ENCODE measurements at regions not wholly inside any gene's neighbourhood (a gene's known extent, or its start where the extent isn't known, plus 50 kb on each side); places are given as distances from the start of the nearest gene placed in this dataset.

GRCh38 chr11:19520681-19521080 is 192.0 kb upstream of the NAV2 start:
- H3K4me1 ChIP-seq, result peaks cover 0 to 9% of the 10 kb centered on the region in 2 donors
- no peak overlapping the region for H3K4me3 ChIP-seq
- DNase-seq (ENCODE audit: low spot score), result no peak
- no peak for TF ChIP-seq CTCF (IDR thresholded peaks at IDR 0.05)
- no peaks in the 10 kb centered on the region for H3K36me3 ChIP-seq
- no peak overlapping the region for H3K27ac ChIP-seq
- no peaks in the 10 kb centered on the region for H3K27me3 ChIP-seq
- no peaks in the 10 kb centered on the region for H3K9me3 ChIP-seq

DNA sequence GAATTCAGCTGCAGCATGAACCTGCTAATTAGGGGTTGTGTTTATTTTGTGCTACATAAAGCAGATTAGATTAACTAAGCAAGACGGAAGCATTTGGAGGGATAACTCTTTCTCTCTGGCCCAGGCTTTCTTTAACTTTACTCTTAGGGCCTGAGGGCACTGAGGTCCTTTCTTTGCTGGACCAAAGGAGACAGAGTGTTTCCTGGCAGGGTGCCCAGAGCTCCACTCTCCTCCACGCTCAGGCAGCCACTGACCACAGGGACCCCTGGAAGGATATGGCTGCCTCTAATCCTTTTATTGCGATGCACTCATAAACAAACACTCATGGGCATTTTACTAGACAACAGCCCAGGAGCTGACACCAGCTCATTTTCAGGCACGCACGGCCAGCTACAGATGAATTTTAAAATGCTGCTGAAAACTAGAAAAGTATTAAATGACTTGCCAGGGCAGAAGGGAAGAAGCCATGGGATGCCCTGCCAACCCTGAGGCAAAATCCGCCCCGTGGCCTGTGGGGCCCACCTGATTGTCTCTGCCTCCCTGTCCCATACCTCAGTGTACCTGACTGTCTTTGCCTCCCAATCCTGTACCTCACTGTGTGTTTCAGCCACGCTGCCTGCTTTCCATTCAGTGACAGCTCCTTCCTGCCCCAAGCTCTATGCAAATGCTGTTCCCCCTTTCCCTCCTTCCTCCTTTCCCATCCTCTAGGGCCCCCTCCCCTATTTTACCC is 192.6 kb upstream of the NAV2 start:
- Histone ChIP-seq H3K4me3 (no peak overlapping the region), H3K4me1 (peaks cover 0 to 9% of the 10 kb centered on the region in 2 donors), H3K27ac (no peak overlapping the region), H3K9me3 (no peaks in the 10 kb centered on the region), H3K36me3 (no peaks in the 10 kb centered on the region), H3K27me3 (no peaks in the 10 kb centered on the region)
- no peak for TF ChIP-seq CTCF (IDR thresholded peaks at IDR 0.05)
- DNase-seq (ENCODE audit: low spot score), result no peak

- Histone ChIP-seq H3K4me1 (peaks cover 0 to 9% of the 10 kb centered on the region in 2 donors), H3K36me3 (no peaks in the 10 kb centered on the region), H3K4me3 (no peak overlapping the region), H3K27me3 (no peaks in the 10 kb centered on the region), H3K27ac (no peak overlapping the region), H3K9me3 (no peaks in the 10 kb centered on the region)
- no peak for DNase-seq (ENCODE audit: low spot score)
- no peak for TF ChIP-seq CTCF (IDR thresholded peaks at IDR 0.05)
Measured at GRCh38 chr11:19519353-19519752, 193.3 kb upstream of the NAV2 start.

GRCh38 chr11:19513253-19513652 is 199.4 kb upstream of the NAV2 start:
- TF ChIP-seq CTCF (IDR thresholded peaks at IDR 0.05), result no peak
- H3K4me3 ChIP-seq, result no peak overlapping the region
- no peaks in the 10 kb centered on the region for H3K36me3 ChIP-seq
- no peak overlapping the region for H3K27ac ChIP-seq
- H3K27me3 ChIP-seq, result no peaks in the 10 kb centered on the region
- H3K9me3 ChIP-seq, result no peaks in the 10 kb centered on the region
- H3K4me1 ChIP-seq, result peaks cover 0 to 23% of the 10 kb centered on the region in 2 donors
- no peak for DNase-seq (ENCODE audit: low spot score)

DNA sequence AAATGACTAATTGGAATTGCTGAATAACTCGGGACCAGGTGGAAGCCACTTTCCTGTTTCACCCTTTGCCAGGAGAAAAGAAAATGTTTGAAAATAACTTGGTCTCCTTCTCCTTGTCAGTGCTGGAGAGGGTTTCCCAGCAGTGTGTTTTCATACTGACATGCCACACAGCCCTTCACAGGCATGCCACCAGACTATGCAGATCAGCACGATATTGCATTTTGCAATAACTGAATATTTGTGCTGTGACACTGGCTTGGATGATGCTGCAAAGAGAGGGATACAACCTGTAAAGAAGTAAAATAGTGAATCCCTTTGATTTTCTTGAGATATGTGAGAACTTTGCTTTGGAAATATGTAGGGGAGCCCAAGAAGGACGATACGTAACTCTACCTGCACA is 200.0 kb upstream of the NAV2 start:
- Histone ChIP-seq H3K27ac (no peak overlapping the region), H3K27me3 (no peaks in the 10 kb centered on the region), H3K4me1 (peaks cover 0 to 23% of the 10 kb centered on the region in 2 donors), H3K9me3 (no peaks in the 10 kb centered on the region), H3K4me3 (no peak overlapping the region), H3K36me3 (no peaks in the 10 kb centered on the region)
- no peak for TF ChIP-seq CTCF (IDR thresholded peaks at IDR 0.05)
- DNase-seq (ENCODE audit: low spot score), result no peak

Data from right atrium auricular region (tissue), 2 donors.